Mesendoderm (in vitro differentiated cells): ENCODE measurements at regions not wholly inside any gene's neighbourhood (a gene's known extent, or its start where the extent isn't known, plus 50 kb on each side); places are given as distances from the start of the nearest gene placed in this dataset.

Experiments used
- DNase-seq: peaks from one replicate; pipeline ENCODE4 v3.0.0; 2013
- H2AK5ac ChIP-seq: 2 replicates; pipeline ENCODE4 v1.6.1; 2013; ENCODE audit warnings: low read length, inconsistent platforms
- H2BK120ac ChIP-seq: 2 replicates; pipeline ENCODE4 v1.6.1; 2013; ENCODE audit warnings: low read depth, mild to moderate bottlenecking, low read length, moderate library complexity, mixed read lengths
- H2BK15ac ChIP-seq: replicated peaks from 2 replicates; pipeline ENCODE4 v1.6.1; 2013; ENCODE audit warnings: low read depth, mild to moderate bottlenecking, moderate library complexity
- H2BK5ac ChIP-seq: 2 replicates; pipeline ENCODE4 v1.6.1; 2013; ENCODE audit warnings: low read length, inconsistent platforms
- H3K18ac ChIP-seq: 2 replicates; pipeline ENCODE4 v1.6.1; 2013; ENCODE audit warnings: mild to moderate bottlenecking, low read length, mixed read lengths
- H3K23ac ChIP-seq: one replicate; pipeline ENCODE4 v1.6.1; 2013; ENCODE audit warnings: low read length
- H3K27ac ChIP-seq: 2 replicates; pipeline ENCODE4 v1.5.1; 2013; ENCODE audit warnings: low read depth, mild to moderate bottlenecking, inconsistent platforms, low read length, moderate library complexity
- H3K27me3 ChIP-seq: 2 replicates; pipeline ENCODE4 v1.6.1; 2013; ENCODE audit warnings: low read length, control low read depth, mild to moderate bottlenecking, inconsistent platforms; ENCODE audit not compliant: insufficient read depth, poor library complexity
- H3K36me3 ChIP-seq: 2 replicates; pipeline ENCODE4 v1.6.1; 2013; ENCODE audit warnings: low read length, inconsistent platforms; ENCODE audit not compliant: control insufficient read depth, insufficient read depth
- H3K4ac ChIP-seq: one replicate; pipeline ENCODE4 v1.6.1; 2013; ENCODE audit warnings: low read depth, mild to moderate bottlenecking, low read length, moderate library complexity
- H3K4me1 ChIP-seq: 2 replicates; pipeline ENCODE4 v1.6.1; 2013; ENCODE audit warnings: low read depth, low read length, inconsistent platforms; ENCODE audit not compliant: control insufficient read depth
- H3K4me2 ChIP-seq: 2 replicates; pipeline ENCODE4 v1.6.1; 2013; ENCODE audit warnings: low read length
- H3K4me3 ChIP-seq: 2 replicates; pipeline ENCODE4 v1.5.1; 2013; ENCODE audit warnings: mild to moderate bottlenecking, low read length
- H3K56ac ChIP-seq: one replicate; pipeline ENCODE4 v1.6.1; 2013; ENCODE audit warnings: low read length
- H3K79me1 ChIP-seq: 2 replicates; pipeline ENCODE4 v1.6.1; 2013; ENCODE audit warnings: low read length, inconsistent platforms
- H3K79me2 ChIP-seq: 2 replicates; pipeline ENCODE4 v1.6.1; 2013; ENCODE audit warnings: mild to moderate bottlenecking, low read length; ENCODE audit not compliant: control insufficient read depth, insufficient read depth
- H3K9ac ChIP-seq: 2 replicates; pipeline ENCODE4 v1.6.1; 2013; ENCODE audit warnings: low read length, inconsistent platforms
- H4K5ac ChIP-seq: one replicate; pipeline ENCODE4 v1.6.1; 2013; ENCODE audit warnings: low read length
- H4K8ac ChIP-seq: one replicate; pipeline ENCODE4 v1.6.1; 2013; ENCODE audit warnings: low read depth, mild to moderate bottlenecking, control low read depth, low read length, moderate library complexity
- WGBS: extraction: QIAGEN DNeasy Blood & Tissue Kit; methylation state at CpG from one replicate; pipeline ENCODE4 v1.1.7; 2013; ENCODE audit warnings: low lambda C conversion rate, missing lambda C conversion rate; ENCODE audit not compliant: insufficient coverage; ENCODE audit errors: extremely low coverage; 5-methylcytosine and 5-hydroxymethylcytosine counted together

GRCh38 chr7:130926001-130926691 lies 192.1 kb upstream of the KLF14 start:
- H2AK5ac ChIP-seq: no peak overlapping the region
- no CpG with 5 or more reads among the region's 16 CpGs for WGBS
- no peak for DNase-seq

GRCh38 chr7:130927062-130927461 lies 193.1 kb upstream of the KLF14 start:
- no peak overlapping the region for H2BK5ac ChIP-seq
- H2BK120ac ChIP-seq: no peak overlapping the region
- no peak overlapping the region for H2BK15ac ChIP-seq
- H4K5ac ChIP-seq: no peak overlapping the region
- H3K4me2 ChIP-seq: no peak overlapping the region
- H2AK5ac ChIP-seq: no peak overlapping the region
- H3K9ac ChIP-seq: no peak overlapping the region
- no peaks in the 10 kb centered on the region for H3K36me3 ChIP-seq
- H3K56ac ChIP-seq: no peak overlapping the region
- H4K8ac ChIP-seq: no peak overlapping the region
- no peak for DNase-seq
- H3K18ac ChIP-seq: no peak overlapping the region
- H3K27ac ChIP-seq: no peak overlapping the region
- H3K79me2 ChIP-seq: no peaks in the 10 kb centered on the region
- H3K27me3 ChIP-seq: no peaks in the 10 kb centered on the region
- no peak overlapping the region for H3K4me3 ChIP-seq
- no CpG with 5 or more reads among the region's 5 CpGs for WGBS
- no peak overlapping the region for H3K4ac ChIP-seq
- H3K79me1 ChIP-seq: no peaks in the 10 kb centered on the region
- H3K23ac ChIP-seq: no peak overlapping the region
- H3K4me1 ChIP-seq: no peaks in the 10 kb centered on the region

More at GRCh38 chr7:130926001-130926691, 192.1 kb upstream of the KLF14 start:
- Histone ChIP-seq H3K23ac (no peak overlapping the region), H3K4me1 (no peaks in the 10 kb centered on the region), H3K56ac (no peak overlapping the region), H3K79me2 (no peaks in the 10 kb centered on the region), H2BK5ac (no peak overlapping the region), H3K27ac (no peak overlapping the region), H3K4ac (no peak overlapping the region), H3K18ac (no peak overlapping the region), H2BK120ac (no peak overlapping the region), H3K4me2 (no peak overlapping the region), H3K36me3 (no peaks in the 10 kb centered on the region), H3K27me3 (no peaks in the 10 kb centered on the region), H3K79me1 (no peaks in the 10 kb centered on the region), H3K4me3 (no peak overlapping the region), H4K5ac (no peak overlapping the region), H3K9ac (no peak overlapping the region), H2BK15ac (no peak overlapping the region), H4K8ac (no peak overlapping the region)

- Histone ChIP-seq H3K18ac (no peak overlapping the region), H3K27me3 (no peaks in the 10 kb centered on the region), H2BK5ac (no peak overlapping the region), H2BK15ac (no peak overlapping the region), H3K4me3 (no peak overlapping the region), H4K8ac (no peak overlapping the region), H3K79me1 (no peaks in the 10 kb centered on the region), H3K79me2 (no peaks in the 10 kb centered on the region), H3K27ac (no peak overlapping the region), H2BK120ac (no peak overlapping the region), H4K5ac (no peak overlapping the region), H3K4ac (no peak overlapping the region), H3K4me2 (no peak overlapping the region), H3K23ac (no peak overlapping the region), H2AK5ac (no peak overlapping the region), H3K9ac (no peak overlapping the region), H3K4me1 (no peaks in the 10 kb centered on the region), H3K36me3 (no peaks in the 10 kb centered on the region), H3K56ac (no peak overlapping the region)
- no CpG with 5 or more reads among the region's 9 CpGs for WGBS
- no peak for DNase-seq
These were observed 193.6 kb upstream of the KLF14 start for GRCh38 chr7:130927564-130927963.

- H3K18ac ChIP-seq: no peak overlapping the region
- WGBS: no CpG with 5 or more reads among the region's 4 CpGs
- no peak overlapping the region for H3K4me3 ChIP-seq
- H3K27me3 ChIP-seq: no peaks in the 10 kb centered on the region
- H3K9ac ChIP-seq: no peak overlapping the region
- H3K23ac ChIP-seq: no peak overlapping the region
- no peak overlapping the region for H3K27ac ChIP-seq
- H3K4me2 ChIP-seq: no peak overlapping the region
- no peaks in the 10 kb centered on the region for H3K79me2 ChIP-seq
- H3K4me1 ChIP-seq: no peaks in the 10 kb centered on the region
- no peak overlapping the region for H2BK120ac ChIP-seq
- H2BK5ac ChIP-seq: no peak overlapping the region
- no peak overlapping the region for H4K8ac ChIP-seq
- H2AK5ac ChIP-seq: no peak overlapping the region
- H3K36me3 ChIP-seq: no peaks in the 10 kb centered on the region
- no peak for DNase-seq
- H2BK15ac ChIP-seq: no peak overlapping the region
- H3K56ac ChIP-seq: no peak overlapping the region
- H3K79me1 ChIP-seq: no peaks in the 10 kb centered on the region
- no peak overlapping the region for H3K4ac ChIP-seq
- no peak overlapping the region for H4K5ac ChIP-seq
These were observed 196.1 kb upstream of the KLF14 start for GRCh38 chr7:130929896-130930659.

- Histone ChIP-seq H3K9ac (no peak overlapping the region), H3K23ac (no peak overlapping the region)
These were observed 196.7 kb upstream of the KLF14 start for GRCh38 chr7:130930681-130931080.

More at GRCh38 chr7:130930681-130931080, 196.7 kb upstream of the KLF14 start:
- WGBS: no CpG with 5 or more reads among the region's 8 CpGs
- H3K79me2 ChIP-seq: no peaks in the 10 kb centered on the region
- H3K4me1 ChIP-seq: no peaks in the 10 kb centered on the region
- H2BK5ac ChIP-seq: no peak overlapping the region
- H4K5ac ChIP-seq: no peak overlapping the region
- H2BK15ac ChIP-seq: no peak overlapping the region
- H3K4me2 ChIP-seq: no peak overlapping the region
- H3K4ac ChIP-seq: no peak overlapping the region
- no peaks in the 10 kb centered on the region for H3K36me3 ChIP-seq
- no peak overlapping the region for H3K27ac ChIP-seq
- H4K8ac ChIP-seq: no peak overlapping the region
- no peak overlapping the region for H2AK5ac ChIP-seq
- no peak overlapping the region for H3K56ac ChIP-seq
- H3K4me3 ChIP-seq: no peak overlapping the region
- no peak for DNase-seq
- no peaks in the 10 kb centered on the region for H3K27me3 ChIP-seq
- no peak overlapping the region for H2BK120ac ChIP-seq
- H3K79me1 ChIP-seq: no peaks in the 10 kb centered on the region
- no peak overlapping the region for H3K18ac ChIP-seq
